OCI-LY1 (cell line): ENCODE measurements at regions not wholly inside any gene's neighbourhood (a gene's known extent, or its start where the extent isn't known, plus 50 kb on each side); places are given as distances from the start of the nearest gene placed in this dataset.

ENCODE experiments used
- EZH2 ChIP-seq: fragments of 200-600 bp; sonication (generic), shearing (Covaris generic); IDR thresholded peaks from 2 replicates; pipeline ENCODE4 v1.8.0; 2017; ENCODE audit warnings: borderline replicate concordance, mixed run types, mild to moderate bottlenecking, antibody characterized with exemption, low read length, moderate library complexity, mixed read lengths
- TF ChIP-seq, protein P1 (sequence below): fragments of 200-600 bp; sonication (generic), shearing (Covaris generic); IDR thresholded peaks from 2 replicates; pipeline ENCODE4 v1.5.1; 2017; ENCODE audit warnings: mild to moderate bottlenecking, antibody characterized with exemption, low read length, moderate library complexity, mixed read lengths

DNA sequence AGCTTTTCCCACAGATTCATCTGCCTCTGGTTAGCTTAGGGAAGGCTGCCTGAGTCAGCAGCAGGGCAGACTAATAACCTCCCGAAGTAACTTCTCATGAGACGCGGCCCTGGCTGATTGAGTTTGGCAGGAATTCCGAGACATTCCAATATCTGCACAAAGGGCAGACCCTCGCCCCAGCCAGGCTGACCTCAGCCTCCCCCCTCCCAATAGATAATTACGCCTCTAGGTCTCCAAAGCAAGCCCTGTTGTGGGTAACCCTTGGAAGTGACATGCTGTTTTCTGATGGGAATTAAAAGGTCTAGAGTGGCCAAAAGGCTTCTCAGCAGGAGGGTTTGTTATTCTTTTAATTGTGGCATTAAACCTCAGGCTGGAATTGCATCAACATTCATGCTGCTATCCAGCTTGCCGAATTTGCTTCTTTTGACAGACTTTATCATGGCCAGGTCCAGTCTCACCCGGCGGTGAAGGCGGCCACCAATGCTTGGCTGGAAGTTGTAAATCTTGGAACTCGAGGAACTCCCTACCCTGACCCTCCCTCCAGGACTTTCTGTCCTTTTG, 98.0 kb upstream of the SLC14A2 start:
- TF ChIP-seq, protein P1, sequence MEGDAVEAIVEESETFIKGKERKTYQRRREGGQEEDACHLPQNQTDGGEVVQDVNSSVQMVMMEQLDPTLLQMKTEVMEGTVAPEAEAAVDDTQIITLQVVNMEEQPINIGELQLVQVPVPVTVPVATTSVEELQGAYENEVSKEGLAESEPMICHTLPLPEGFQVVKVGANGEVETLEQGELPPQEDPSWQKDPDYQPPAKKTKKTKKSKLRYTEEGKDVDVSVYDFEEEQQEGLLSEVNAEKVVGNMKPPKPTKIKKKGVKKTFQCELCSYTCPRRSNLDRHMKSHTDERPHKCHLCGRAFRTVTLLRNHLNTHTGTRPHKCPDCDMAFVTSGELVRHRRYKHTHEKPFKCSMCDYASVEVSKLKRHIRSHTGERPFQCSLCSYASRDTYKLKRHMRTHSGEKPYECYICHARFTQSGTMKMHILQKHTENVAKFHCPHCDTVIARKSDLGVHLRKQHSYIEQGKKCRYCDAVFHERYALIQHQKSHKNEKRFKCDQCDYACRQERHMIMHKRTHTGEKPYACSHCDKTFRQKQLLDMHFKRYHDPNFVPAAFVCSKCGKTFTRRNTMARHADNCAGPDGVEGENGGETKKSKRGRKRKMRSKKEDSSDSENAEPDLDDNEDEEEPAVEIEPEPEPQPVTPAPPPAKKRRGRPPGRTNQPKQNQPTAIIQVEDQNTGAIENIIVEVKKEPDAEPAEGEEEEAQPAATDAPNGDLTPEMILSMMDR, result no peak
- TF ChIP-seq EZH2, result no peak
